ENCODE measurements at regions not wholly inside any gene's neighbourhood (a gene's known extent, or its start where the extent isn't known, plus 50 kb on each side); places are given as distances from the start of the nearest gene placed in this dataset.
"Not testable (repeated sequence)": the region's sequence is repeated elsewhere in the genome, so short reads cannot be mapped to it uniquely, and the experiment has no call there.

DNA sequence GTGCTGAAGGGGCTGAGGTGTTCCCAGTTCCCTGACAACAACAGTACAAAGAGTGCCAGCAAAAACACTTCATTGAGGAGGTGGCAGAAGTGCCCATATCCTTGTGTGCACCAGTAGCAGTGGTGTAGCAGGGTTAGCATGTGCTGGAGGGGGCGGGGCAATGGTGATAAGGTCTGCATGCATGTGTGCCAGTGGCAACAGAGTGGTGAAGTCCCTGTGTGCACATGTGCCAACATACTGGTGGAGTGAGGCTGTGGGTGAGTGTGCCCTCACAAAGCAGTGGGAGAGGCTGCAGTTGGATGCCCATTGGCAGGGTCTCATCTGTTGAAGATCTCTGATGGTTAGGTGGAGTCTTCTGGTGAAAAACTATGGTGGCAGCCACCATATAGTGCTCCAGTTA is 994.6 kb downstream of the PCDH19 start:
- DNase-seq = no peak

DNA sequence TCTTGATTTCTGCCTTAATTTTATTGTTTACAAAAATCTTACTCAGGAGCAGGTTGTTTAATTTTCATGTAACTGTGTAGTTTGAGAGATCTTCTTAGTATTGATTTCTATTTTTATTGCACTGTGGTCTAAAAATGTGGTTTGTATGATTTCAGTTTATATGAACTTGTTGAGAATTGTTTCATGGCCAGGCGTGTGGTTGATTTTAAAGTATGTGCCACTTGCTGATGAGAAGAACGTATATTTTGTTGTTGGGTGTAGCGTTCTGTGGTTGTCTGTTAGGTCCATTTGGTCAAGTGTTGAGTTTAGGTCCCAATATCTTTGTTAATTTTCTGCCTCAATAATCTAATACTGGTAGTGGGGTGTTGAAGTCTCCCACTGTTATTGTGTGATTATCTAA is 996.8 kb downstream of the PCDH19 start:
- no peak for DNase-seq

DNA sequence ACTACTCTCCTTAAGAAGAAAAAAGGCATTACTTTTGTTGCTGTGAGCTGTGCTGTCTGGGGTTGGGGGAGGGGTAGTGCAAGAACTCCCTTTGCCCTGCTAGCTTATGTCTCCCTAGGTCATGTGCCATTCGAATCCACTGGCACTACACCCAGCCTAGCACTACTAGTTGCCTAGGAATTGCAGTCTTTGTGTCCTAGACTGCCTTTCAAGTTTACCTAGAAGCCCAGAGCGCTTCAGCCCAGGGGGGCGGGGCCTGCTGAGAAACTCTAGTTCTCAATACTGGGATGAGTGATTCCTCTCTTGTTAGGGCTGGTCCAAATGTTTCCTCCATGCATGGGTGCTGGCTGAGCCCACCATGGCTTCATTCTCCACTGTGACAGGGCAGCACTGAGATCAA is 1011.5 kb downstream of the PCDH19 start:
- DNase-seq = no peak

DNA sequence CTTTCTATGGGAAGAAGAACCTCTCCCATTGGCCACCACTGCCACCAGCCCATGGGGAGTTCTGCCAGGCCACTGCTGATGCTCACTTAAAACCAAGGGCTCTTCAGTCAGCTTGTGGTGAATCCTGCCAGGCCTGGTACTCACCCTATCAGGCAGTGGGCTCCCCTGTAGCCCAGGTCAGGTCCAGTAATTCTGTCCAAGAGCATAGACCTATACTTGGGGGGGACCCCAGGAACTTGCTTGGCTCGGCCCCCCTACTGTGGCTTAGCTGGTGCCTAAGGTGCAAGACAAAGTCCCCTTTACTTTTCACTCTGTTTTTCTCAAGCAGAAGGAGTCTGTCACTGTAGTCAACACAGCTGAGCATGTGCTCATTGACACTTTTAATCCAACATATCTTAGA is 1012.2 kb downstream of the PCDH19 start:
- DNase-seq = no peak

DNA sequence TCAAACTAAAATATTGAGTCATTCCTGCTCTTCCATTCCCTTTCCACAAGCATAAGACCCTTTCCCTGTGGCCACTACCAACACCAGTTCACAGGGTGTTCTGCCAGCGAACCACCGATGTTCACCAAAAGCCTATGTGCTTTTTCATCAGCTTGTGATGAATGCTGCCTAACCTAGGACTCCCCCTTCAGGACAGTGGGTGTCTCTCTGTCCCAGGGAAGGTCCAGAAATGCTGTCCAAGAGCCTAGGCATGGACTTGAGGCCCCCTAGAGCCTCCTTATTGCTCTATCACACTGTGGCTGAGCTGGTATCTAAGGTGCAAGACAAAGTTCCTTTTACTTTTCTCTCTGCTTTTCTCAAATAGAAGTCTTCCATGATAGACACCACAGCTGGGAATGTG is 1015.6 kb downstream of the PCDH19 start:
- no peak for DNase-seq

DNA sequence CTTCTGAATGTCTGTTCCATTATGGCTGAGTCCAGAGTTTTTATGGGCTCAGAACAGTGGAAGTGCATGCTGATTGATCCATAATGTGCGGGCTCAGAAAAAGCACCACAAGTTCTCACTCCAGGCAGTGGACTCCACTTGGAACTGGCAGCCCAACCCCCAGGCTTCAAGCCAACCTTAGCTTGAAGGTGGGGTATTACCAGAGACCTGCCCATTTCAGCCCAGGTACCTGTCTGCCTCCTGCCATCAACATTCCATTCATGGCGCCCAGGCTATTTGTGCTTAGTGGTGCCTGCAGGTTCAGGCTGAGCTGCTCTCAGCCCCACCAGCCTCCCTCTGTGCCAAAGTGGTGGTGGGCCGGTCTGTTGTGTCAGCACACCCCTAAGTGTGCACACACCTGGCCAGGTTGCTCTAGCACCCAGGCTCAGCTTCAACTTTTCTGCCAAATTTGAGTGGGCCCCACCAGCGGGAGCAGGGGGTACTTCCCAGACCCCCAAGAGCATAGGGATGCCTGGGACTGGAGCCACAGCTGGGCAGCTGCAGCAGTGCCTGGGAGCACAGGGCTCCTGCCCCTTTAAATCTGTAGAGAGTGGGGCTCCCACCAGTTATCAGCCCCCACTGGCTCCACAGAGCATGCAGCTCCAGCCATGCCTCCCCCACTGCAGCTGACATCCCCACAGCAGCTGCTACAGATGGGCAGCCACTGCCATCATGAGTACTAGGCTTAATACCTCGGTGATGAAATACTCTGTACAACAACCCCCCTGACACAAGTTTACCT is 1025.3 kb downstream of the PCDH19 start:
- no peak for DNase-seq

DNA sequence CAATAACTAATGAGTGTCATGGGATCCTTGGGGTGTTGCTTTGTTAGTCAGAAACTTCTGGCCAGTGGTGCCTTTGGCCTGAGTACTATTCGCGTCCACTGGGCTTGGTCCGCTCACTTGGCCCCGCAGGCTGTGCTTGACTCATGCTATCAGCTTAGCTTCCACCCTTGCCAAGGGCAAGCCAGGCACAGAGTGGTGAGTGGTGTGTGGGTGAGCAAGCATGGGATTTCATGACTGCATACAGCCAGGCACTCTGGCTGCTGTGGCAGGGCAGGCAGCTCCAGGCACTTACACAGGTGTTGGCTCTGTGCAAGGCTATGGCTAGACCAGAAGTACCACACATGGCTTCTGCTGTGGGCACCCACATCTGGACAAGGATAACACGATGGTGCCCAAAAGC is 1026.3 kb downstream of the PCDH19 start:
- DNase-seq = no peak

DNA sequence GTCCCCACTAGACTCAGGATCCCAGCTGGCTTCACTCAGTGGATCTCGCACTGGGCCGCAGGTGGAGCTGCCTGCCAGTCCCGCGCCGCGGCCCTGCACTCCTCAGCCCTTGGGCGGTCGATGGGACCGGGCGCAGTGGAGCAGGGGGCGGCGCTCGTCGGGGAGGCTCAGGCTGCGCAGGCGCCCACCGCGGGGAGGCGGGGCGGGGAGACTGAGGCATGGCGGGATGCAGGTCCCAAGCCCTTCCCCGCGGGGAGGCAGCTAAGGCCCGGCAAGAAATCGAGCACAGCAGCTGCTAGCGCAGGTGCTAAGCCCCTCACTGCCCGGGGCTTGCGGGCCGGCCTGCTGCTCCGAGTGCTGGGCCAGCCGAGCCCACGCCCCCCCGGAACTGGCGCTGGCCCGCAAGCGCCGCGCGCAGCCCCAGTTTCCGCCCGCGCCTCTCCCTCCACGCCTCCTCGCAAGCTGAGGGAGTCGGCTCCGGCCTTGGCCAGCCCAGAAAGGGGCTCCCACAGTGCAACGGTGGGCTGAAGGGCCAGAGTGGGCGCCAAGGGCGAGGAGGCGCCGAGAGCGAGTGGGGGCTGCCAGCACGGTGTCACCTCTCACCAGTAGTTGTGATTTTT is 1038.0 kb downstream of the PCDH19 start:
- DNase-seq = no peak

DNA sequence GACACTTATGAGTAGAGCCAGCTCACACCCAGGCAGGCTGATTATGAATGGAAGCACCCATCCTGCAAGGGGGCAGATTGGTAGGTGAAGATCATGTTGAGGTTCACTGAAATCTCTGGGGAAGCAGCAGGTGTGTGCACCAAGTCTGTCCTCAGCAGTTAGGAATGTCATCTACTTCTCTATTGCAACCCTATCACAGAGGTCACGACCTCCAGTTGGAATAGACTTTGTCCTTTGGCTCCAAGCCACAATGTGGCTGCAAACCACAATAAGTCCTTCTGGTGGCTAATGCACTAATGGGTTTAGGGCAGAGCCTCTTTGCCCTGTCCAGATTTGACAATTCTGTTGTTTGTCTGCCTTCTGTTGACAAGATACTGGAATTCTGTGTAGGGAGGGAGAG is 1056.7 kb downstream of the PCDH19 start:
- DNase-seq = no peak

DNA sequence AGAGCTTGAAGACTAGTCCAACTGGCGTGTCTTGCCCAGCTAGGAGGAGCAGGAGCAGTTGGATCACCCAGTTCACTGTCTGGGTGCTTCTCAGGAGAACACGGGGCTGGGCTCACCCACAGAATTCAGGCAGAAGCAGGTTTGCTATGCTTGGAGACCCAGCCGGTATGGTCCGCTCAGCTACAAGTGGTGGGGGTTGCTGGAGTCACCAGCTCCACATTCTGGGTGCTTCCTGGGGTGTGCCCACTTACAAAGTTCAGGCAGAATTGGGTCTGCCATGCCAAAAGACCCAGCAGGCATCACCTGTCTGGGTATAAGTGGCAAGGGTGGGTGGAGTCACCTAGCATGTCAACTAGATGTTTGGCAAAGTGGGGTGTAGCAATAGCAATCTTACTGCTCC is 1061.8 kb downstream of the PCDH19 start:
- DNase-seq = no peak

DNA sequence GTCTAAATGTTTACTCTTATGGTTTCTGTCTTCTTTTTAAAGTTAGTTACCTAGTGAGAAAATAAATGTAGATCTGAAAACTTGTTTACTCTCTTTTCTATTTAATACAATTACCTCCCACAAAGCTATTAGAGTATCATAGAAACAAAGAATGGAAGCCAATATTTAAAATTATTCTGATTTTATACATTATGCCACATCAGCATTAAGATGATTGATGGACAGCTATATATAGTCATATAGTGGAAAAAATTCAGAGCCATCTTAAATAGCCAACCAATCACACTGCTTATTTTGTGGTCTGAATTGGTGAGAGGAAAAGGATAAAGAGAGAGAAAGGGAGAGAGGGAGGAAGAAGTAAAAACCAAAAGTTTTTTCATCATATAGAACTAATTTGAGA is 1101.8 kb downstream of the PCDH19 start:
- no peak for DNase-seq

DNA sequence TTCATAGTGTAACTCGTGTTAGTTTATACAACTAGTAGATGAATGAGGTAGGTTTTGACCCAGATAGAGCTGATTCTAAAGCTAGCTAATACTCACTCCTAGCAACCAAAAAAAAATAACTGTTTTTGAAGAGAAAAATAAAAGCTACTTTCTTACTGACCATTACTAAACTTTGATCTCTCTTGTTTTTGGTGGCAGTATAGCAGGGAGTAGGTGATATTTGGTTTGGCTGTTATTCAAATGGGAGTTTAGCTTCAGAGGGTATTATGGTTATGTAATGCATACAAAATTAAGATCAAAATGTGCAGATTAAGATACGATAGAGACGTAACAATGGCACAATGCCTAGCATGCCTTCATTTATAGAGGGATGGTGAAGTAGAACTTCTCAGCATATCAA is 1104.5 kb downstream of the PCDH19 start:
- DNase-seq = no peak

DNA sequence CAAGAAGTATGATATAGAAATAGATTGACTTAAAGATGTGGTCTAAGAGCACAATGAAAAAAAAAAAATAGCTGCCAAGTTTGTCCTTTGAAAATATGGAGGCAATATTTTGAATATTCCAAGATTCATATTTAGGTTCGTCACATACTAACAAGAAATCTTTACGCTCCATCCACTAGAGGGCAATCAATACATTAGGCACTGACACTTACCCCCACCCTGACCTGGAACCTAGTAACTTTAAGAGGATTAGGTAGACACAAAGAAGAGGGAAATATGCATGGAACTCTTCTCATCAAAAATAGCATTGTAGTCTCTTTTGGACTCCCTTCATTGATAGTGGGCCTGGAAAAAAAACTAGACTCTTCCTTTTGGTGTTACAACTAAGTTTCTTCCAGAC is 1108.1 kb downstream of the PCDH19 start:
- no peak for DNase-seq

DNA sequence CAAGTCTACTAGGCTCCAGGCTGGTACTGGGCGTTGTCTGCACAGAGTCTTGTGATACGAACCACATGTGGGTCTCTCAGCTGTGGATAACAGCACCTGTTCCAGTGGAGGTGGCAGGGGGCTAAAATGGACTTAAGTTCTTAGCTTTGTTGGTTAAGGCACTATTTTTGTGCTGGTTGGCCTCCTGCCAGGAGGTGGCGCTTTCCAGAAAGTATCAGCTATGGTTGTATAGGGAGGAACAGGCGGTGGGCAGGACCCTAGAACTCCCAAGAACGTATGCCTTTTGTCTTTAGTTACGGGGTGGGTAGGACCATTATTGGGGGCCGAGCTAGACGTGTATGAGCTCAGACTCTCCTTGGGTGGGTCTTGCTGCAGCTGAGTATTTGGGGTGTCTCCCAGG is 1138.4 kb downstream of the PCDH19 start:
- DNase-seq = no peak

DNA sequence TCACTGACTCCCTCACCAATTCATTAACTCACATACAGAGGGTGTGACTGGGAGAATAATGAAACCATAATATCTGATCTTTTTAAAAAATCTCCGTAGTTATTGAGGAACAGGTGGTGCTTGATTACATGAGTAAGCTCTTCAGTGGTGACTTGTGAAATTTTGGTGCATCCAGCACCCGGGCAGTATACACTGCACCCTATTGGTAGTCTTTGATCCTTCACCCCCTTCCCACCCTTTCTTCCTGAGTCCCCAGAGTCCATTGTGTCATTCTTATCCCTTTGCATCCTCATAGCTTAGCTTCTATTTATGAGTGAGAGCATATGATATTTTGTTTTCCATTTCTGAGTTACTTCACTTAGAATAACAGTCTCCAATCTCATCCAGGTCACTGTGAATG is 1143.8 kb downstream of the PCDH19 start:
- DNase-seq = no peak

DNA sequence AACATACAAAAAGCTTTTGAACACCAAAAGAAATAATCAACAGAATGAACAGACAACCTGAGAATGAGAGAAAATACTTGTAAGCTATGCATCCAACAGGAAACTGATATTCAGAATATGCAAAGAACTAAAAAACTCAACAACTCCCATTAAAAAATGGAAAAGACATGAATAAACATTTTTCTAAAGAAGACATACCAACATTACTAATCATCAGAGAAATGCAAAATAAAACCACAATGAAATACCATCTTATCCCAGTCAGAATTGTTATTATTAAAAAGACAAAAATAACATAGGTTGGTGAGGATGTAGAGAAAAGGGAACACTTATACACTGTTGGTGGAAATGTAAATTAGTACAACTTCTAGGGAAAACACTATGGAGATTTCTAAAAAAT is 1161.9 kb downstream of the PCDH19 start:
- no peak for DNase-seq

DNA sequence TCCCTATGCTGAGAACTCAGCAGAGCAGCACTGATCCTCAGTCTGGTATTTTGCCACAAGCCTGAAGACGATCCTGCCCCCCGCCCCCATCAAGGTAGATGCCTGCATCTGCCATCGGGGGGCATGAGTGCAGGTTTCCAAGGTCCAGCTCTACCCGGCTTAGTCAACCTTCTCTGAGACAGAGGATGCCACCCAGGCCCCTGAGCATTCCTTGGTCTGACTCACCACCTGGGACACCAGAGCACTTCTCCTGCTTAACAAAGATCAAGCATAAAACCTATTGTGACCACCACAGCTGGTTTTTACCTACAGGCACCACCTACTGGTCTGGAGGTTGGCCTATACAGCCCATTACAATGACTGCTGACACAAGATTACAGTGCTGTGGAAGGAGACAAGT is 1168.1 kb downstream of the PCDH19 start:
- DNase-seq = no peak

DNA sequence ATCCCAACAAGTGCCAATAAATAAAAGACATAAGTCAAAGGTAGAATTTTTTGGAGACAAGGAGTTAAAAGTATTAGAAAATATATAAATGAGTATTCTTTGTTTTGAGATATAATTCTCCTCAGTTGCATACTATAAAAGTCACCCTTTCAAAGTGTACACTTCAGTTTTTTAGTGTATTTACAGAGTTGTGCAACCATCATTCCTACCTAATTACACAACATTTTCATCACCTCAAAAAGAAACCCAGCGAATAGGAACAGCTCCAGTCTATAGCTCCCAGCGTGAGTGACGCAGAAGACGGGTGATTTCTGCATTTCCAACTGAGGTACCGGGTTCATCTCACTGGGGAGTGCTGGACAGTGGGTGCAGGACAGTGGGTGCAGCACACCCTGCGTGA is 1175.7 kb downstream of the PCDH19 start:
- DNase-seq = not testable (repeated sequence)

DNA sequence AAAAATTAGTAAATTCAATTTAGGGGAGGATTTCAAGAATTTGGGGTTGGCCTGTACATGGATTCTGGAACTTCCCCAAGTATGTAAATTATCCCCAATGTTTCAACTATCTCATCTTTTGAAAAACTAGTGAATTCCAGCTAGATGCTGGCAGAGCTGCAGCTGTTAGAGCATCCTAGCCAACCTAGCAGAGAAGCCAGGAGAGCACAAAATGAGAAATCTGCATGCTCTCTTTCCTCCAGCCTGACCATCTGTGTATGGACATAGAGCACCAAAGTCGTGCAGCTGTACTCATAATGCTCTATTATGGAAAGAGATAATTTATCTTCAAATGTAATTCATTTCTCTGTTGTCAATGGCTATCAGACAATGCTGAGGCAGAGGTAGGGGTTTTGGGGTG is 1217.7 kb downstream of the PCDH19 start:
- DNase-seq = no peak

DNA sequence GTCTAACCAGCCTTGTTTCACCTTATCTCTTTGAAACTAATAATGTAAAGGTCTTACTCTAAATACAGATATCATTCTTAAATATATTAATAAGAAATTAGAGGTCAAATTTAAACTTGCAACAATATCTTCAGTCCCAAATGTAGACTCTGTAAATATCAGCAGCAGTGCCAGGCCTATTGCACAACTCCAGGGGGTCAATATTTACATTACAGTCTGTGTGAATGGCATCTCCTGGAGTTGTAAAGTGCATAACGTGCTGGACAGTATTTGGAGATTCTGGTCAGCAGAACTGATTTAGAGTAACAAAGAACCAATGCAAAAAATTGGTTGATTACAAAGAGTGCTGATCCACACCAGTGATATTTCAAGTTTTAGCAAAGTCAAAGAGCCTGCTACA is 1225.9 kb downstream of the PCDH19 start:
- no peak for DNase-seq

DNA sequence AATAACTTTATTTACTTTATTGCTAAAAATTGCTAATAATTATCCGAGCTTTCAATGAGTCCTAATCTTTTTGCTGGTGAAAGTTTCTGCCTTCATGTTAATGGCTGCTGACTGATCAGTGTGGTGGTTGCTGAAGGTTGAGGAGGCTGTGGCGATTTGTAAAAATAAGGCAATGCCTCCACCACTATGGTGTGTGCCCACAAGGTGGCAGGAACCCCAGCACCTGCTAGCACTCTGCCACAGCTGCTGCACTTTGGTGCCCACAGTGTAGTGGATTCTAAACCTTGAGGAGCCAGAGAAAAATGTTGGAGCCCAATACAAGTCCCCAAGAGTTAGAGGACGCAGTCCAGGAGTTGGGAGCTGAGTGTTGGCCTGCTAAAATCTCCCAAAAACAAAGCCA is 1237.1 kb downstream of the PCDH19 start:
- no peak for DNase-seq

DNA sequence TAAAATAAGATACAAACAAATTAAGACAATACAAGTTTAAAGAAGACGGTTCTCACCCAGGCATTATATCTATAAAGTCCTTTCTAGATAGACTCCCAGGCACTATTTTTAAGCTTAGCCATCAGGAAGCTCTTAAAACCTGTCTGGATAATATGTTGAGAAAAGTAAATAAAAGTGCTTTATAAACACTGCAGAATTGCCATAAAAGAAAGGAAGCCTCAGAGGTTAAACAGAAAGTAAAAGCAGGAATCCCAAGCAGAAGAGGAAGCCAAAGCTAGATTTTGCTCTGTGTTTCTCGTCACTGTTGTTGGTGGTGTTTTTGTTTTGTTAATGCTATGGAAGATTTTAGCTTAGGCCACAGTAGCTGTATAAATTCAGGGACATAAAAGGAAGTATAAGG is 1267.3 kb downstream of the PCDH19 start:
- DNase-seq = no peak

DNA sequence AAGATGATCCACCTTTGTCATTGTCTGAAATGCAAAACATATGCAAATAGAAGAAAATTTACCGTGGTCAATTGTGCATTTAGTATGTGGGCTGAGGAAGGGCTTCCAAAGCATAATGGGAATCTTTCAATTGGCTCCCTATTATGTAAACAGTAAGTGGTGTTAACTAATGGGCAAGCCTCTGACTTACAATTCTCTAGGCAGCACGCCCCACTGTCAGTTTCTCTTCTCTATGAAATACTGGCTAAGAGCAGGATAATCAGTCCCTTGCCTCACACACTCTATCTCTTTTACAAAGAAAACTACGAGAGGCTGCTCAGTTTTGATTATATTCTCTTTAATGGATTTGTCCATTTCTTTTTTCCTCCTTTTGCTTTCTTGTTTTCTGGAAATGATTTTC is 1272.6 kb downstream of the PCDH19 start:
- no peak for DNase-seq

DNA sequence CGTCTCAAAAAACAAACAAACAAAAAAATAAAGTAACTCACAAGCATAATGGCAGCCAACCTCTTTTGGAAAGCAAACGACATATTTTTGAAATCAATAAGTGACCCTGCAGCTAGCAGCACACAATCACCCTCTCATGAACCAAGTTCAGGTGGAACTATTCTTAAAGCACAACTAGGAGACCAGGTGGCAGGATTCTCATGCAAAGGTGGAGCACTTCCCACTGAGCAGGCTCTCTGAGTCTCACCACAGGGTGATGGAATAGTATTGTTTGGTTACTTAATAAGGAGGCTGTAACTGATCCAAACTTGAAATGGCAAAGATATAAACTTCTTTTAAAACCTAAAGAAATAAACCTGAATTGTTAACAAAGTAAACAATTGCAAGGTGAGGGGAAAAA is 1293.1 kb downstream of the PCDH19 start:
- DNase-seq = no peak

Data from hypothalamus (tissue), 51 donors.